GM12865 (cell line): ENCODE measurements at regions not wholly inside any gene's neighbourhood (a gene's known extent, or its start where the extent isn't known, plus 50 kb on each side); places are given as distances from the start of the nearest gene placed in this dataset.

Experiments used
- DNase-seq: peaks from one replicate; pipeline ENCODE4 v3.0.0; 2010; ENCODE audit warnings: low read depth
- H3K4me3 ChIP-seq: 2 replicates; pipeline ENCODE4 v1.5.1; 2011; ENCODE audit warnings: mild to moderate bottlenecking, low read depth, low read length, control low read depth
- TF ChIP-seq, protein P1 (sequence below): IDR thresholded peaks from 2 replicates; pipeline ENCODE4 v1.5.1; 2011; ENCODE audit warnings: low read length, control low read depth, low read depth, inconsistent platforms; ENCODE audit not compliant: insufficient read depth; ENCODE audit errors: missing control alignments

DNA sequence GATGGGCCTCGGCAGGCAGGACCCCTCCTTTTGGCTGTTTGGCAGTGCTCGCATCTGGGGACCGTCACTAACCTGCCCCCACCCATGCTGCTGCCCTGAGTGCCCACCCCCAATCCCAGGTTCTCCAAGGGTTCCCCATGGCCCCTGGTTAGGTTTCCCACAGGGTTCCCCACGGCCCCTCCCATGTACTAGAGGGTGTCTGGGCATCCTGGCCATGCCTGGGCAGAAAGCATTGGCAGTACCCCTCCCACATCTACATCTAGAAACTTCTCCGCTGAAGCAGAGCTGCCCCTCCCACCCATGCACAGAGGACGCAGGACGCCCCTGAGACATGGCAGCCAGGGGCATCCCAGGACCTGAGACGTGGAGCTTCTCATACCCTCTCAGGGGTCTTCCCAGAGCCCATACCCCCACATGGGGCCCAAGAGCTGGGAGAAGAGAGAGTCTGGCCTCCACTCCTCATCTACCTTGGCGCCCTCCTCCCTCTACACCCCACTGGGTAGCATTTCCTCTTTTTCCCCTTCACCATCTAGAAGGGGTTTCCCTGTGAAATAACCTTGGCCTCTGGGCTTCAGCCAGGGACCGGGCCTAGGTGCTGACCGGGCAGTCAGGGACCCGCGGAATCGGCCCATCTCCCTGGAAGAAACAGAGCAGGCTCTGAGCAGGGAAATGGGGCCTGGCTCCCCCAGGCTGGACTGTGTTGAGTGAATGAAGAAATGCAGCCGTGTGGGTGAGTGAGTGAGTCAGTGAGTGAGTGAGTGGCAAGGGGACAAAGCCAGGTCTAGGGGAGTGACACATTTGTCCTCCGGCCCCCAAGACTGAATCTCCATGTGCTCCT, 987.3 kb downstream of the BRD1 start:
- DNase-seq: no peak
- TF ChIP-seq, protein P1, sequence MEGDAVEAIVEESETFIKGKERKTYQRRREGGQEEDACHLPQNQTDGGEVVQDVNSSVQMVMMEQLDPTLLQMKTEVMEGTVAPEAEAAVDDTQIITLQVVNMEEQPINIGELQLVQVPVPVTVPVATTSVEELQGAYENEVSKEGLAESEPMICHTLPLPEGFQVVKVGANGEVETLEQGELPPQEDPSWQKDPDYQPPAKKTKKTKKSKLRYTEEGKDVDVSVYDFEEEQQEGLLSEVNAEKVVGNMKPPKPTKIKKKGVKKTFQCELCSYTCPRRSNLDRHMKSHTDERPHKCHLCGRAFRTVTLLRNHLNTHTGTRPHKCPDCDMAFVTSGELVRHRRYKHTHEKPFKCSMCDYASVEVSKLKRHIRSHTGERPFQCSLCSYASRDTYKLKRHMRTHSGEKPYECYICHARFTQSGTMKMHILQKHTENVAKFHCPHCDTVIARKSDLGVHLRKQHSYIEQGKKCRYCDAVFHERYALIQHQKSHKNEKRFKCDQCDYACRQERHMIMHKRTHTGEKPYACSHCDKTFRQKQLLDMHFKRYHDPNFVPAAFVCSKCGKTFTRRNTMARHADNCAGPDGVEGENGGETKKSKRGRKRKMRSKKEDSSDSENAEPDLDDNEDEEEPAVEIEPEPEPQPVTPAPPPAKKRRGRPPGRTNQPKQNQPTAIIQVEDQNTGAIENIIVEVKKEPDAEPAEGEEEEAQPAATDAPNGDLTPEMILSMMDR: no peak
- H3K4me3 ChIP-seq: no peak overlapping the region

GRCh38 chr22:48838846-48839730, 988.6 kb downstream of the BRD1 start:
- no peak overlapping the region for H3K4me3 ChIP-seq
- DNase-seq: no peak
- TF ChIP-seq, protein P1: no peak

DNA sequence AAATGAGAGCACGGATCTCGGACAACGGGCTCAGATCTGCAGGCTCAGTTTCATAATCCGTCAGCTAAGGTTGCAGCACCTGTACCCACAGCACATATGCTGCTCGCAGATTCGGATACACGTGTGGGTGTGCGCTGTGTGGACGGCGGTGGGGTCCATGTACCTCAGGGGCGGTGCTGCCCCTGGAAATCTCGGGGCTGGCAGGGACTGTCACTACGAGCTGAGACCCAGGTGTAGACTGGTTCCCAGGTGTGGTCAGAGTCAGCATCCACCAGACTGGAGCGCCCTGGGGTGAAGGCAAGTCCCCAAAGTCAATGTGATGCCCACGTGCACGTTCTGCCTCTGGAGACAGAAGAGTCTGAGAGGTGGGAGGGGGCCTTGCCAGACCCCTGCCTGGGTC, 989.3 kb downstream of the BRD1 start:
- DNase-seq: no peak
- no peak overlapping the region for H3K4me3 ChIP-seq
- TF ChIP-seq, protein P1: no peak

DNA sequence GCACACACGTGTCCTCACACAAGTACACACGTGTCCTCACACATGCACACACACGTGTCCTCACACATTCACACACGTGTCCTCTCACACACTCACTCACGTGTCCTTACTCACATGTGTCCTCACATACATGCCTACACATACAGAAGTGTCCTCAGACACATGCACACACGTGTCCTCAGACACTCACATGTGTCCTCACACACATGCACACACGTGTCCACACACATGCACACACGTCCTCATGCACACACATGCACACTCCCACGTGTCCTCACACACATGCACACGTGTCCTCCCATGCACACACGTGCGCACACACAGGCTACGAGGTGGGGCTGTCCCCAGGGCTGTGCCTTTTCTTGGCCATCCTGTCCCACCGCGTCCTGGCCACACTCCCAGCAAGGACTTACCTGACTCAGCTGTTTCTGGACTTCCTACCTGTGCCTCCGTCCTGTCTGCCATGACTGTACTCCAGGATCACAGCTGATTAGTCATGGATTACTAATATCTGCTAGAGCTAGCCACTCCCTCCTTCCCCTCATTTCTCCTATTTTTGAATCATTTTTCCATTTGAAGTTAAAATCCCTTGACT, 990.2 kb downstream of the BRD1 start:
- no peak for DNase-seq
- H3K4me3 ChIP-seq: no peak overlapping the region
- TF ChIP-seq, protein P1: no peak

DNA sequence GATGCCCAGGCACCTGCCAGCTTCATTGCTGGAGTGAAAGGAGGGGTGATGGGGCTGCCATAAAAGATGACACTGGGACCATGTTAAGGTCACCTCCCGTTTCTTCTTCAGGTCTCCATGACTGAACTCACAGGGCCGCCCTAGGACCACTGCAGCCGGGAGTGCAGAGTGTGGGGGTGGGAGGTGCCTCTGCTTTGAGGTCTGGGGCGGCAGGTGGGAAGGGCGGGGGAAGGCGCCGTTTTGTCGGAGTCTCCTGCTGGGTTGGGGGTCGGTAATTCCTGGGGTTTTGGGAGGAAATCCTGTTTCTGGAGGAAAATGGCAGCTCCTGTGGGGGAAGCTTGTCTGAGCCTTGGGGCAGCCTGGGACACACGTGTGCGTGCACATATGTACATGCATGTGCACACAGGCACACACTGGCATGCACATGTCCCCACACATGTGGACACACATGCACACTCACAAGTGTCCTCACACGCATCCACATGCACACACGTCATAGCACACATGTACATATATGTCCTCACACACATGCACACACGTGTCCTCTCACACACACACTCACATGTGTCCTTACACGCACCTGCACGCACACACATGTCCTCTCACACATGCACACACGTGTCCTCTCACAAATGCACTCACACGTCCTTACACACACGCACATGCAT, 990.9 kb downstream of the BRD1 start:
- no peak for DNase-seq
- no peak overlapping the region for H3K4me3 ChIP-seq
- TF ChIP-seq, protein P1: no peak

DNA sequence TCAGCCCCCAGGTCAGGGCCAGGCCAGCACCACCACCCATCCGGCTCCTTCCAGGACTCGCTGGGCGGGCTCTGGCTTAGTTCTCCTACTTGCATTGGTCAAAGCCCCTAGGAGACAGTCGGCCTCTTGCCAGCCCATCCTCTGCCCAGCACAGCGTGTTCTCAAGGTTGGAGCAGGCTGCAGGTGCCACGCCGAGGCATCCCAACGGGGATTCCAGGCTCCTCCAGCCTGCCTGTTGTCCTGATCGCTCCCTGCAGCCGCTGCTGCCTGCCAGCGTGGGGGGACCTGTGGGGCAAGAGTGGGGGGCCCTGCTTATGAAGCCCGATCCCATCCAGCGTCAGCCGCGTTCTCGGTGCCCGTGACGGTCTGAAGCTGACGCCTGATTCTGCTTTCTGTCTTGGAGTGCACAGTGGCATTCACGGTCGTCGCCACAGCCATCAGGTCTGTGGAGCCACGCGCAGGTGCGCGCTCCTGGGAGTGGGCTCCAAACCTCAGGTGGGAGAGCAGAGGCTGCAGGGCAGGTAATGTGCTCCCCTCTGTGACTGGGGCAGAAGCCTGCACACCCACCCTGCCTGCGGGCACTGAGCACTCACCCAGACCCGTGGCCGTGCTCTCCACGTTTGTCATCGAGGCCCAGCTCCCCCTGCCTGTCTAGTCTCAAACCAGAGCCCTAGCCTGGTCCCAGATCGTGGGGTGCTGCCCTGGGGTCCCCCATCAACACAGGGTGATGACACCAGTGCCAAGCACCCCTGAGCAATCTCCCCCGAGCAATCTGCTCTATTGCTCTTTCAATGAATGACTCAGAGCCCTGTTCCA, 991.6 kb downstream of the BRD1 start:
- no peak for DNase-seq
- H3K4me3 ChIP-seq: no peak overlapping the region
- TF ChIP-seq, protein P1: no peak
